SJSA1 (cell line): ENCODE measurements at regions not wholly inside any gene's neighbourhood (a gene's known extent, or its start where the extent isn't known, plus 50 kb on each side); places are given as distances from the start of the nearest gene placed in this dataset.
"Not testable (repeated sequence)": the region's sequence is repeated elsewhere in the genome, so short reads cannot be mapped to it uniquely, and the experiment has no call there.

Experiments used
- DNase-seq, 2 experiments: peaks; one replicate each; pipeline ENCODE4 v3.0.0-alpha.2; 2015 to 2020; ENCODE audit warnings: low spot score in 2 of 2, low read depth in 1 of 2
- H3K27ac ChIP-seq: fragments of 250-450 bp; sonication (Bioruptor Pico); 2 replicates; pipeline ENCODE4 v1.5.1; 2020; ENCODE audit warnings: mild to moderate bottlenecking, moderate library complexity
- H3K27me3 ChIP-seq: fragments of 250-450 bp; sonication (Bioruptor Pico); replicated peaks from 2 replicates; pipeline ENCODE4 v1.5.1; 2020; ENCODE audit warnings: mild to moderate bottlenecking, moderate library complexity
- H3K36me3 ChIP-seq: fragments of 250-450 bp; sonication (Bioruptor Pico); 2 replicates; pipeline ENCODE4 v1.5.1; 2020; ENCODE audit warnings: mild to moderate bottlenecking
- H3K4me1 ChIP-seq: fragments of 250-450 bp; sonication (Bioruptor Pico); replicated peaks from 2 replicates; pipeline ENCODE4 v1.6.1; 2021; ENCODE audit warnings: mild to moderate bottlenecking
- H3K4me3 ChIP-seq: fragments of 250-450 bp; sonication (Bioruptor Pico); 2 replicates; pipeline ENCODE4 v1.5.1; 2020; ENCODE audit warnings: mild to moderate bottlenecking
- H3K9me3 ChIP-seq: fragments of 250-450 bp; sonication (Bioruptor Pico); replicated peaks from 2 replicates; pipeline ENCODE4 v1.5.1; 2020; ENCODE audit warnings: mild to moderate bottlenecking

DNA sequence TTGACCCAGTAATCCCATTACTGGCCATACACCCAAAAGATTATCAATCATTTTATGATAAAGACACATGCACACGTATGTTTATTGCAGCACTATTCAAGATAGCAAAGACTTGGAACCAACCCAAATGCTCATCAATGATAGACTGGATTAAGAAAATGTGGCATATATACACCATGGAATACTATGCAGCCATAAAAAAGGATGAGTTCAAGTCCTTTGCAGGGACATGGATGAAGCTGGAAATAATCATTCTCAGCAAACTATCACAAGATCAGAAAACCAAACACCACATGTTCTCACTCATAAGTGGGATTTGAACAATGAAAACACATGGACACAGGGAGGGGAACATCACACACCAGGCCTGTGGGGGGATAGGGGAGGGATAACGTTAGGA, 785.3 kb downstream of the SH3BGRL start:
- H3K4me3 ChIP-seq, H3K27me3 ChIP-seq, H3K9me3 ChIP-seq, H3K27ac ChIP-seq, H3K4me1 ChIP-seq, H3K36me3 ChIP-seq, DNase-seq: not testable (repeated sequence)

DNA sequence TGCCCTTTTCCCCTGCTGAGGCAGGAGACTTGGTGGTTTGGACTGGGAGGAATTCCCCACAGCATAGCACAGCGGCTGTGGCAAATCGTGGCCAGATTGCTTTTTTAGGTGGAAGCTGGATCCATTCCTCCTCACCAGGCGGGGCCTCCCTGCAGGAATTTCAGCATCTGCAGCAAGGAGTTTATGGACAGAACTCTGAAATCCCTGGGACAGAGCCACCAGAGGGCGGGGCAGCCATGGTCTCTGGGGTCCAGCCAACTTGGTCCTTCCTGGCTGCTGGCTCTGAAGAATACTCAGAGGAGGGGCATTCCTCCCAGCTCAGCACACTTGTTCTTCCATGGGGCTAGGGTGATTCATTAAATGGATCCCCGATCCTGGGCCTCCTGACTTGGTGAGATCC, 794.3 kb downstream of the SH3BGRL start:
- Histone ChIP-seq H3K4me1 (no peaks in the 10 kb centered on the region), H3K4me3 (no peak overlapping the region), H3K27ac (no peak overlapping the region), H3K9me3 (no peaks in the 10 kb centered on the region), H3K36me3 (no peaks in the 10 kb centered on the region), H3K27me3 (no peaks in the 10 kb centered on the region)
- DNase-seq = no peak

DNA sequence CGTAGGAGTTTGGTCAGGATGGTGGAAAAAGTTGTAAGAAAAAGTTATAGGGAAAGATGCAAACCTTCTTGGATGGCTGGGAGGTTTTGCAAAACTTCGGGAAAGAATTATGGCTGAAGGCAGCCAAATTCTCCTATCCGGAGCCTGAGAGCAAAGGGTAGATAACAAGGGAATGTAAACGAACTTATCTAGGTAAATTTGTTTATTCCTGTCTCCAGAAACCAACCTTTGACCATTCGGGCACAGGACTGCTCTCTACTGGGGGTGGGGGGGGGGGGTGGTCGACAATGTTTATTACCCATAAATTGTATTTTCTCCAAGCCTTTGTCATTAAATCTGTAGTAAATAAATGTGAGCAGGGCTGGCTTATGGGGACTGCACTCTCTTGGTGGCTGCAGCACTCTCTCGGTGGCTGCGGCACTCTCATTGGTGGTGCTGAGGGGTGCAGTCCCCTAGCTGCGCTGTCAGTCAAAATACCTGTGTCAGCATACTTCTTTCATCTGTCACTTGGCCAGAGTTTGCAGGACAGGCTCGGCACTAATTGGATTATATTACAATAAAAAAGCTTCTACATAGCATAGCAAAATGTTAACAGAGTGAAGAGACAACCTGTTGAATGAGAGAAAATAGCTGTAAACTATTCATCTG, 827.8 kb downstream of the SH3BGRL start:
- no peaks in the 10 kb centered on the region for H3K36me3 ChIP-seq
- no peak overlapping the region for H3K27ac ChIP-seq
- DNase-seq = no peak
- H3K9me3 ChIP-seq = no peaks in the 10 kb centered on the region
- no peaks in the 10 kb centered on the region for H3K27me3 ChIP-seq
- no peak overlapping the region for H3K4me3 ChIP-seq
- H3K4me1 ChIP-seq = no peaks in the 10 kb centered on the region

DNA sequence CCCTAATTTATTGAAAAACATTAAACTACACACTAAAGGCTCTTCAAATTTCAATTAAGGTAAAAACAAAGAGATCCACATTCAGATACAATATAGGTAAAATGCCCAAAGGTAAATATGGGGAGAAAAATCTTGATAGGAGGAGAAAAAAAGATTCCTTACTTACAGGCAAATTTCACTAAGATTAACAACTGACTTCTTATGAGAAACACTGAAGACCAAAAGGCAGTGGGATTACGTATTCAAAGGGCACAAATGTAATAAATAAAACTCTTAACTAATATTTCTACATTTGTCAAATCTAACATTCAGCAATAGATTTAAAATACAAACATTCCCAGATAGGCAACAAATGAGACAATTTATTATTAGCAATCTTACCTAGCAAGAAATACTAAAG, 829.3 kb downstream of the SH3BGRL start:
- no peaks in the 10 kb centered on the region for H3K9me3 ChIP-seq
- no peak overlapping the region for H3K4me3 ChIP-seq
- no peak for DNase-seq
- no peaks in the 10 kb centered on the region for H3K36me3 ChIP-seq
- H3K27me3 ChIP-seq = no peaks in the 10 kb centered on the region
- H3K4me1 ChIP-seq = no peaks in the 10 kb centered on the region
- no peak overlapping the region for H3K27ac ChIP-seq

DNA sequence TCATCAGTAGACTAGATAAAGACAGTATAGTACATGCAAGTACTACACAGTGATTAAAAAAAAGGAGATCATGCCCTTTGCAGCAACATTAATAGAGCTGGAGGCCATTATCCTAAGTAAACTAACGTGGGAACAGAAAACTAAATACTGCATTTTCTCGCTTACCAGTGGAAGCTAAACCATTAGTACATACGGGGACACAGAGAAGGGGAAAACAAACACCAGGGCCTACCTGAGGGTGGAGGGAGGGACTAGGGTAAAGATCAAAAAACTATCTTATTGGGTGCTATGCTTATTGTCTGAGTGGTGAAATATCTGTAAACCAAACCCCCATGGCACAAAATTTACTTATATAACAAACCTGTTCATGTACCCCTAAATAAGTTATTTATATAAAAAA, 836.9 kb downstream of the SH3BGRL start:
- no peaks in the 10 kb centered on the region for H3K9me3 ChIP-seq
- H3K27me3 ChIP-seq = no peaks in the 10 kb centered on the region
- no peaks in the 10 kb centered on the region for H3K36me3 ChIP-seq
- H3K4me3 ChIP-seq = no peak overlapping the region
- DNase-seq = no peak
- H3K27ac ChIP-seq = no peak overlapping the region
- H3K4me1 ChIP-seq = no peaks in the 10 kb centered on the region

DNA sequence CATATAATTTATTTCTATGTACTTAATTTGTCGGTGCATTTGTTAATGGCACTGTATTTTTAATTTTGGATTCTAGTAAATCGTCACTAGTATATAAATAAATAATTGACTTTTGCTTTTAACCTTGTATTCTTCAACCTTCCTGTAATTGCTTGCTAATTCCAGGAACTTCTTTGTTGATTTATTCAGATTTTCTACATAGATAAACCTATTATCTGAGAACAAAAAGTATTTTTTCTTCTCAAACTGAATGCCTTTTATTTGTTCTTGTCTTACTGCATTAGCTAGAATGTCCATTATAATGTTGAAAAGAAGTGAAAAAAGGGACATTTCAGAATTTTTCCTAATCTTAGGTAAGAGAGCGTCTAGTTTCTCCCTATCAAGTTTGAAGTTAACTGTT, 839.1 kb downstream of the SH3BGRL start:
- no peak overlapping the region for H3K4me3 ChIP-seq
- no peaks in the 10 kb centered on the region for H3K4me1 ChIP-seq
- H3K27me3 ChIP-seq = no peaks in the 10 kb centered on the region
- H3K27ac ChIP-seq = no peak overlapping the region
- DNase-seq = no peak
- H3K9me3 ChIP-seq = no peaks in the 10 kb centered on the region
- no peaks in the 10 kb centered on the region for H3K36me3 ChIP-seq

DNA sequence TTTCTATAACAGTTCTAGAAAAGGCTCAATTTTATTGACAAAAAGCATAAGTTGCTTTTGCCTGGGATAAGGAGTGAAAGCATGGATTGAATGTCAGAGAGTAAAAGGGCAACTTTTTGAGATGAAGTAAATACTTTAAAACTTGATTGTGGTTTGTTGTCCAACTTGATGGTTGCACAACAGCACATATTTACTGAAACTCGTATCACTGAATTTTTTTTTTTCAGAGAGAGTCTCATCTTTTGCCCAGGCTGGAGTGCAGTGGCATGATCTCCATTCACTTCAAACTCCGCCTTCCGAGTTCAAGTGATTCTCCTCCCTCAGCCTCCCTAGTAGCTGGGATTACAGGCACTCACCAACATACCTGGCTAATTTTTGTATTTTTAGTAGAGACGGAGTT, 856.8 kb downstream of the SH3BGRL start:
- Histone ChIP-seq H3K4me1 (no peaks in the 10 kb centered on the region), H3K36me3 (no peaks in the 10 kb centered on the region), H3K9me3 (no peaks in the 10 kb centered on the region), H3K27me3 (no peaks in the 10 kb centered on the region), H3K4me3 (no peak overlapping the region), H3K27ac (no peak overlapping the region)
- no peak for DNase-seq

DNA sequence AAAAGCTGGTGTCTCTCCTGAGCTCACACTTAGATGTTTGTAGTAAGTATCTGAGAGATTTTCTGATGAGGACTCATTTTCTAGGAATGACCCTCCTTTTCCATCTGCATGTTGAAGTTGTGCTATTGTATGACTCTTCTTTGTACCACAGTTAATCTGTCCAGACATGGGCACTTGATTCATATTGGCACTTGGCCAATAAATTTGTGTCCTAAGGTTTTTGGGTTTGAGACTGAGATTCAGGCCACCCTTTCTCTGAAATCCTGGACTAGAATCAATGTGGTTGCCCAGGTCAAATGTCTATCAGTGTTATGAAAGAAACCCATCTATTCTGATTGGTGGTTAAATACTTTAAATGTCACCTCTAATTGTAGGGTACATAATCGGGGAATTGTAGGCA, 869.0 kb downstream of the SH3BGRL start:
- Histone ChIP-seq H3K36me3 (no peaks in the 10 kb centered on the region), H3K27ac (no peak overlapping the region), H3K4me1 (no peaks in the 10 kb centered on the region), H3K9me3 (no peaks in the 10 kb centered on the region), H3K27me3 (no peaks in the 10 kb centered on the region), H3K4me3 (no peak overlapping the region)
- DNase-seq = no peak

DNA sequence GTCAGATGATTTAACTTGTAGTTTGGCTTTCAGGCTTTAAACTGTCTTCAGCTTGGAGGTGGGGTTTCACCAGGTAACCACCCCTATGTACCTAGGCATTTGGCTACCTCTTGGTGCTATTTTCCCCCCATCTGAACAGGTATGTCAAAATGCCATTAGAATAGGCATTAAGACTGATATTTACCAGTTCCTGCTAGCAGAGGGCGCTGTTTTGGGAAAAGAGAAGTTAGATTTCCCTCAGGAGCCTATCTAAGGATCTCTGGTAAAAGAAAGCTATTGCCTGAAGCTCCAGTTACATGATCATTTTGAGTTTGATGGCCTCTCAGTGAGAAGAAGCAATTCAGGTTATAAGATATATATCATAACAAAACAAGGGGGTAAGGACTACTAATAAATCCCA, 879.1 kb downstream of the SH3BGRL start:
- Histone ChIP-seq H3K4me1 (no peaks in the 10 kb centered on the region), H3K27ac (no peak overlapping the region), H3K9me3 (no peaks in the 10 kb centered on the region), H3K36me3 (no peaks in the 10 kb centered on the region), H3K4me3 (no peak overlapping the region), H3K27me3 (no peaks in the 10 kb centered on the region)
- no peak for DNase-seq

DNA sequence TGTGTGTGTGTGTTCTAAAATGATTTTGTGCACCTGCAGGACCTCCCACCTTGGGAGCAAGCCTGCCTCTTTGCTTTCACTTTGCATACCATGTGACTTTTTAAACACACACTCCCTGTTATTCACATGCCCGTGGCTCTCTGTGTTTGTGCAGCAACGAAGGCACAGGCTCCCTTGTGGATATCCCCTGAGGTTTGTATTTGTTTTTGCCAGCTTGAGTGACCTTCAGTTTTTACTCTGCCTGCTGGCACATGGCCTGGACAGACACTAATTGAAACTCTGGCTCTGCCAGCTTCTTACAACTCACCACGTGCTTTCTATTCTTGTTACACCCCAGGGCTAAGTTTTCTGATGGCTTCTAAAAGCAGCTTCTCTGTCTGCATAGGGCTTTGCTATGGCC, 885.8 kb downstream of the SH3BGRL start:
- H3K4me3 ChIP-seq = no peak overlapping the region
- no peaks in the 10 kb centered on the region for H3K4me1 ChIP-seq
- no peak for DNase-seq
- H3K27ac ChIP-seq = no peak overlapping the region
- no peaks in the 10 kb centered on the region for H3K36me3 ChIP-seq
- H3K27me3 ChIP-seq = no peaks in the 10 kb centered on the region
- H3K9me3 ChIP-seq = no peaks in the 10 kb centered on the region

DNA sequence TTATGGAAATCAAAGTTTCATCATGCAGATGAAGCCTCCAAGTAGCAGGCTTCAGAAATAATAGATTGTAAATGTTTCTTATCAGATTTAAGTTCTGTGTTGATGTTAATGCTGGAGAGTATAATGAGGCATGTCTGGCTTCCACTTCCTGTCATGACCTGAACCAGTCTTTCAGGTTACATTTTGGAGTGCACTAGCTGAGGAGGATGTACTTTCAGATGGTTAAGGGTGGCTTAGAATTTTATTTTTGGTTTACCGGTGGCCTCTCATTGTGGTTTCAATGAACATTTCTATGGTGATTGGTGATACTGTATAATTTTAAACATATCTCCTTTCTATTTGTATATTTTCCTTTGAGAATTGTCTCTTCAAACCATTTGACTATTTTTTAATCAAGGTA, 890.4 kb downstream of the SH3BGRL start:
- Histone ChIP-seq H3K4me3 (no peak overlapping the region), H3K9me3 (no peaks in the 10 kb centered on the region), H3K36me3 (no peaks in the 10 kb centered on the region), H3K27ac (no peak overlapping the region), H3K4me1 (no peaks in the 10 kb centered on the region), H3K27me3 (no peaks in the 10 kb centered on the region)
- DNase-seq = no peak

DNA sequence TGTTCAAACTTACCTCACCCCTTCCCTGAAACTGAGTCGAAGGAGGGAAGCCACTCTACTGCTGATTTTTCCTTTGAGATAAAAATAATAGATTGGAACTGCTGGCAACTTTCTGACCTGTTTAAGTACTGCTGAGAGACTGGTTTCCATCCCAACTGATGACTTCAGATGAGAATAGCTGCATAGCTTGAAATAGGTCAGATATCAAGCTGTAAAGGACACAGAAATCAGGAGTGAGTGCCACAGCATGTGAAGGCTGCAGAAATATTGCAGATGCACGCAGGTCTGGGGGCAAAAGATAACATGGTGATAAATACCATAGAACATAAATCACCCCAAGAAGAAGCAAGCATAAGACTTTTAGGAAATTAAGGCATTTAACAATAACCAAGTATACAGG, 923.2 kb downstream of the SH3BGRL start:
- H3K4me3 ChIP-seq = no peak overlapping the region
- no peak for DNase-seq
- no peaks in the 10 kb centered on the region for H3K4me1 ChIP-seq
- H3K27me3 ChIP-seq = no peaks in the 10 kb centered on the region
- H3K27ac ChIP-seq = no peak overlapping the region
- no peaks in the 10 kb centered on the region for H3K36me3 ChIP-seq
- H3K9me3 ChIP-seq = no peaks in the 10 kb centered on the region

DNA sequence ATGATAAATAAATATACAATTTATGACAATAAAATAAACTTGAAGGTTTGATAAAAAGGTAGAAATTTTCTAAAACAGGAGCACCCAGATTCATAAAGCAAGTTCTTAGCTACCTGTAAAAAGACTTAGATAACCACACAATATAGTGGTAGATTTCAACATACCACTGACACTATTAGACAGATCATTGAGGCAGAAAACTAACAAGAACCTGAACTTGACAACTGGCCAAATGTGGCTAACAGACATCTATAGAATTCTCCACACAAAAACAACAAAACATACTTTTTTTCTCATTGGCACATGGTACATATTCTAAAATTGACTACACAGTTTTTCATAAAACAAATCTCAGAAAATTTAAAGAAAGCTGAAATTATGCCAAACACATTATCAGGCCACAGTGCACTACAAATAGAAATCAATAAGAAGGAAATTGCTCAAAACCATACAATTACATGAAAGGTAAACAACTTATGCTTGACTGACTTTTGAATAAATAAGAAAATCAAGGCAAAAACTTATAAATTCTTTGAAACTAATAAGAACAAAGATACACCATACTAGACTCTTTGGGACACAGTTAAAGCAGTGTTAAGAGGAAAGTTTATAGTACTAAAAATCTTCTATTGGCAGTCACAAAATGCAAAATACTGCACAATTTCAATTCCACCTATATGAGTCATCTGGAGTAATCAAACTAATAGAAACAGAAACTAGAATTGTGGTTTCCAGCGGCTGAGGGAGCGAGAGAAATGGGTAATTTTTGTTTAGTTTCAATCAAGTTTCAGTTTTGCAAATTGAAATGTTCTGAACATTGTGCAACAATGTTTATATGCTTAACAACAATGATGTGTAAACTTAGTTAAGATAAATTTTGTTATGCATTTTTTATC, 925.6 kb downstream of the SH3BGRL start:
- Histone ChIP-seq H3K27ac (no peak overlapping the region), H3K36me3 (no peaks in the 10 kb centered on the region), H3K27me3 (no peaks in the 10 kb centered on the region), H3K9me3 (no peaks in the 10 kb centered on the region), H3K4me1 (no peaks in the 10 kb centered on the region), H3K4me3 (no peak overlapping the region)
- DNase-seq = no peak

DNA sequence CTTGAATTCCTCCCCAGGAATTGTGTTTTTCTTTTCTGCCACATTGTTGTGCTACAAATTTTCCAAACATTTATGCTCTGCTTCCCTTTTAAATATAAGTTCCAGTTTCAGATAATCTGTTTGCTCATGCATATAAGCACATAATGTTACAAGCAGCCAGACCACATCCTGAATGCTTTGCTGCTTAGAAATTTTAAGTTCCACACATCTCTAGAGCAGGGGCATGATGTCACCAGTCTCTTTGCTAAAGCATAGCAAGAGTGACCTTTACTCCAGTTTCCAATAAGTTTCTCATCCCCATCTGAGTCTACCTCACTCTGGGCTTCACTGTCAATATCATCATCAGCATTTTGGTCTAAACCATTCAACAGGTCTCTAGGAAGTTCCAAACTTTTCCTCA, 932.5 kb downstream of the SH3BGRL start:
- no peaks in the 10 kb centered on the region for H3K27me3 ChIP-seq
- H3K9me3 ChIP-seq = no peaks in the 10 kb centered on the region
- DNase-seq = no peak
- no peaks in the 10 kb centered on the region for H3K36me3 ChIP-seq
- H3K4me1 ChIP-seq = no peaks in the 10 kb centered on the region
- H3K27ac ChIP-seq = no peak overlapping the region
- H3K4me3 ChIP-seq = no peak overlapping the region
